ENCODE measurements at regions not wholly inside any gene's neighbourhood (a gene's known extent, or its start where the extent isn't known, plus 50 kb on each side); places are given as distances from the start of the nearest gene placed in this dataset.

DNA sequence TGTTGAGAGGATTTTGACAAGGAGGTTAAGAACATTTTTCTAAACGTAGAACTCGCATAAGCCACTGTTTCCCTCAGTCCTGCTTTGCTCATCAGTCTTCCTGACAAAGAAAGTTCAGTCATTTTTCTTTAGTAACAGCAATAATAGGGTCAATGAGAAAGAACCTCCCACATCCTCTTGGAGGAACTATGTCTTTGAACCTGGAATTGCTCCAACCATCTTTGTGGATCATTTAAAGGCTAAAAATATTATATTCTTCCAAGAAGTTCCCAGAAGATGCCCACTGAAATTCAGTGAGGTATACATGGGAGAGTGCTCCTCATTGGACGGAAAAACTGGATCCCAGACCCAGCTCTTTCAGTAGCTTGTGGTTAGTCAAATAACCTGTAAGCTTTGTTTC is 282.8 kb upstream of the FAR2 start:
- no peaks in the 10 kb centered on the region for H3K27me3 ChIP-seq (ENCODE audit: control insufficient read depth, extremely low read depth, insufficient read depth, low read length)
- FAIRE-seq (no peak), DNase-seq (ENCODE audit: low read depth, low spot score) (no peak)
- H3K79me2 ChIP-seq (ENCODE audit: control insufficient read depth, insufficient read depth, low read length): no peaks in the 10 kb centered on the region
- dilution Hi-C loops (cut with MboI; ENCODE audit: extremely low pct_ligation_motif_present, low sequenced_read_pairs): no loop called here
- no peaks in the 10 kb centered on the region for H3K36me3 ChIP-seq (ENCODE audit: control insufficient read depth in 2 of 2, extremely low read depth in 1 of 2, insufficient read depth in 2 of 2, low read length in 2 of 2)
- no peak overlapping the region for H3K9ac ChIP-seq (ENCODE audit: control insufficient read depth, extremely low read depth, insufficient read depth, low read length)
- H3K9me3 ChIP-seq (ENCODE audit: control insufficient read depth, low read depth, low read length): no peaks in the 10 kb centered on the region
- H3K27ac ChIP-seq (ENCODE audit: control insufficient read depth, insufficient read depth, low read length): no peak overlapping the region
- H3K4me2 ChIP-seq (ENCODE audit: control insufficient read depth, extremely low read depth, insufficient read depth, low read depth, low read length): no peak overlapping the region
- no peaks in the 10 kb centered on the region for H4K20me1 ChIP-seq (ENCODE audit: control insufficient read depth, extremely low read depth, insufficient read depth, low read length)
- H3K4me3 ChIP-seq (ENCODE audit: control insufficient read depth in 2 of 3, extremely low read depth in 1 of 3, insufficient read depth in 2 of 3, low read depth in 1 of 3, low read length in 3 of 3): no peak overlapping the region
- peaks cover 27% of the 10 kb centered on the region for H3K4me1 ChIP-seq (ENCODE audit: control insufficient read depth, extremely low read depth, insufficient read depth, low read length)
- no peak overlapping the region for H2AFZ ChIP-seq (ENCODE audit: control insufficient read depth, low read length)
- TF ChIP-seq EZH2 (IDR thresholded peaks at IDR 0.05; ENCODE audit: low read length): no peak
- TF ChIP-seq, protein P1, sequence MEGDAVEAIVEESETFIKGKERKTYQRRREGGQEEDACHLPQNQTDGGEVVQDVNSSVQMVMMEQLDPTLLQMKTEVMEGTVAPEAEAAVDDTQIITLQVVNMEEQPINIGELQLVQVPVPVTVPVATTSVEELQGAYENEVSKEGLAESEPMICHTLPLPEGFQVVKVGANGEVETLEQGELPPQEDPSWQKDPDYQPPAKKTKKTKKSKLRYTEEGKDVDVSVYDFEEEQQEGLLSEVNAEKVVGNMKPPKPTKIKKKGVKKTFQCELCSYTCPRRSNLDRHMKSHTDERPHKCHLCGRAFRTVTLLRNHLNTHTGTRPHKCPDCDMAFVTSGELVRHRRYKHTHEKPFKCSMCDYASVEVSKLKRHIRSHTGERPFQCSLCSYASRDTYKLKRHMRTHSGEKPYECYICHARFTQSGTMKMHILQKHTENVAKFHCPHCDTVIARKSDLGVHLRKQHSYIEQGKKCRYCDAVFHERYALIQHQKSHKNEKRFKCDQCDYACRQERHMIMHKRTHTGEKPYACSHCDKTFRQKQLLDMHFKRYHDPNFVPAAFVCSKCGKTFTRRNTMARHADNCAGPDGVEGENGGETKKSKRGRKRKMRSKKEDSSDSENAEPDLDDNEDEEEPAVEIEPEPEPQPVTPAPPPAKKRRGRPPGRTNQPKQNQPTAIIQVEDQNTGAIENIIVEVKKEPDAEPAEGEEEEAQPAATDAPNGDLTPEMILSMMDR (optimal IDR thresholded peaks at IDR 0.05 in 1 of 3, IDR thresholded peaks at IDR 0.05 in 1 of 3, conservative IDR thresholded peaks at IDR 0.05 in 1 of 3; ENCODE audit: extremely low read depth in 1 of 3, insufficient read depth in 2 of 3, low read length in 3 of 3): no peak
- no peaks in the 10 kb centered on the region for H3K9me1 ChIP-seq (ENCODE audit: control insufficient read depth, extremely low read depth, insufficient read depth, low read length)

DNA sequence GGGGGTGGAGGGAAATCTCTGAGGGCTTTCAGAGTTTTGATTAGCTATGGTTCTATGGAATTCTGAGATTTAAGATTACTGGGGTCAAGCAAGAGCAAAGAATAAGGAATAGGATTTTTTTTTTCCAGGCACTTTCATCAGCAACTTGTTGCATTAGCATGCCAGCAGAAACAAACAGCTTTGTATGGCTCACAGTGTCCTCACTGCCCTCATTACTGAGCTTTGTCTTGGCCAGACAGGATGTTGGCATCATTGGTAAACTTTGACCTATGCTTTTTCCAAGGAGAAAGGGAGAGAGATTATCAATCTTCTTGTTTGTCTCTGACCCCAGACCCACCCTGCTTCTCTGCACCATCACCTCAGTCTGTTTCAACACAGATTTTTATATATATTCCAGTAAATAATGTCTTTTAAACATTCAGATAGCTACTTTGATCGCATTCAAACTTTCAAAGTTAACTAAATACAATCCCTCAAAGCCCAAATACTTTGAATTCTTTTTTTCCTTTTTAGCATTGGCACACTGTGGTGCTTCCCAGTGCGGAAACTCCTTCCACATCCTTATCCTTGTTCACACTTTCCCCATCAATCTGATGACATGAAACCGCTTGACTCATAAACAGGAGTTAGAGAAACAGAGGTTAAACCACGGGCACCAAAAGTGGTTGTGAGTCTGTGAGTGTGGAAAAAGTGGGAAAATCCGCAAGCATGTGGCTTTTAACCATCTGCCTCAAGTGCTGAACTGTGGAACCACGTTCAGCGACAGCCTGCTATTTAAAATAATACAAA is 282.2 kb upstream of the FAR2 start:
- Histone ChIP-seq H4K20me1 (ENCODE audit: control insufficient read depth, extremely low read depth, insufficient read depth, low read length) (no peaks in the 10 kb centered on the region), H3K27ac (ENCODE audit: control insufficient read depth, insufficient read depth, low read length) (no peak overlapping the region), H2AFZ (ENCODE audit: control insufficient read depth, low read length) (no peak overlapping the region), H3K9ac (ENCODE audit: control insufficient read depth, extremely low read depth, insufficient read depth, low read length) (no peak overlapping the region), H3K9me1 (ENCODE audit: control insufficient read depth, extremely low read depth, insufficient read depth, low read length) (no peaks in the 10 kb centered on the region), H3K36me3 (ENCODE audit: control insufficient read depth in 2 of 2, extremely low read depth in 1 of 2, insufficient read depth in 2 of 2, low read length in 2 of 2) (no peaks in the 10 kb centered on the region), H3K4me1 (ENCODE audit: control insufficient read depth, extremely low read depth, insufficient read depth, low read length) (peaks cover 30% of the 10 kb centered on the region), H3K79me2 (ENCODE audit: control insufficient read depth, insufficient read depth, low read length) (no peaks in the 10 kb centered on the region), H3K4me3 (ENCODE audit: control insufficient read depth in 2 of 3, extremely low read depth in 1 of 3, insufficient read depth in 2 of 3, low read depth in 1 of 3, low read length in 3 of 3) (no peak overlapping the region), H3K9me3 (ENCODE audit: control insufficient read depth, low read depth, low read length) (no peaks in the 10 kb centered on the region), H3K4me2 (ENCODE audit: control insufficient read depth, extremely low read depth, insufficient read depth, low read depth, low read length) (no peak overlapping the region), H3K27me3 (ENCODE audit: control insufficient read depth, extremely low read depth, insufficient read depth, low read length) (no peaks in the 10 kb centered on the region)
- DNase-seq (ENCODE audit: low read depth, low spot score) (no peak), FAIRE-seq (no peak)
- TF ChIP-seq, protein P1 (optimal IDR thresholded peaks at IDR 0.05 in 1 of 3, IDR thresholded peaks at IDR 0.05 in 1 of 3, conservative IDR thresholded peaks at IDR 0.05 in 1 of 3; ENCODE audit: extremely low read depth in 1 of 3, insufficient read depth in 2 of 3, low read length in 3 of 3): no peak
- dilution Hi-C loops (cut with MboI; ENCODE audit: extremely low pct_ligation_motif_present, low sequenced_read_pairs): no loop called here

All from keratinocyte (primary cell).